GM12891 (cell line): ENCODE measurements at regions not wholly inside any gene's neighbourhood (a gene's known extent, or its start where the extent isn't known, plus 50 kb on each side); places are given as distances from the start of the nearest gene placed in this dataset.

Experiments used
- PAX5 ChIP-seq: IDR thresholded peaks from 2 replicates; pipeline ENCODE4 v1.6.1; 2011; ENCODE audit warnings: low read length, moderate library complexity, mild to moderate bottlenecking; ENCODE audit not compliant: insufficient read depth, severe bottlenecking
- TAF1 ChIP-seq: IDR thresholded peaks from 2 replicates; pipeline ENCODE4 v1.6.1; 2011; ENCODE audit warnings: low read depth, low read length, control low read depth

DNA sequence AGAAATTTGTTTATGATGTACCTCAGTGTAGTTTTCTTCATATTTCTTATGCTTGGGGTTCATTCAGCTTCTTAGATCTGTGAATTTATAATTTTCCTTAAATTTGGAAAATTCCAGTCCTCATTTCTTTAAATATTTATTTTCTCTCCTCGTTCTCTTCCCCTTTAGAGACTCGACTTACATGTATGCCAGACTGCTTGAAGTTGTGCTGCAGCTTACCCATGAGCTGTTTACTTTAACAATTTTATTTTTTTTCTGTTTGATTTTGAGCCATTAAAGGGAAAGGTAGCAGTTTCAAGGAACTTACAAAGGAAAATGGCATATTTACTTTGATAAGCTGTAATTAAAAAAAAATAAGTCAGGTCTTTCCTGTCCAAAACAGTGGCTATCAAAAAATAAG, 123.0 kb upstream of the ZNF32 start:
- TF ChIP-seq TAF1 (no peak), PAX5 (no peak)
